HG03196 (cell line): ENCODE measurements at regions not wholly inside any gene's neighbourhood (a gene's known extent, or its start where the extent isn't known, plus 50 kb on each side); places are given as distances from the start of the nearest gene placed in this dataset.

Experiments used
- ATAC-seq: cut with Tn5 transposase; IDR thresholded peaks from one replicate; pipeline ENCODE4 v1.9.1; 2021; ENCODE audit not compliant: unreplicated experiment

DNA sequence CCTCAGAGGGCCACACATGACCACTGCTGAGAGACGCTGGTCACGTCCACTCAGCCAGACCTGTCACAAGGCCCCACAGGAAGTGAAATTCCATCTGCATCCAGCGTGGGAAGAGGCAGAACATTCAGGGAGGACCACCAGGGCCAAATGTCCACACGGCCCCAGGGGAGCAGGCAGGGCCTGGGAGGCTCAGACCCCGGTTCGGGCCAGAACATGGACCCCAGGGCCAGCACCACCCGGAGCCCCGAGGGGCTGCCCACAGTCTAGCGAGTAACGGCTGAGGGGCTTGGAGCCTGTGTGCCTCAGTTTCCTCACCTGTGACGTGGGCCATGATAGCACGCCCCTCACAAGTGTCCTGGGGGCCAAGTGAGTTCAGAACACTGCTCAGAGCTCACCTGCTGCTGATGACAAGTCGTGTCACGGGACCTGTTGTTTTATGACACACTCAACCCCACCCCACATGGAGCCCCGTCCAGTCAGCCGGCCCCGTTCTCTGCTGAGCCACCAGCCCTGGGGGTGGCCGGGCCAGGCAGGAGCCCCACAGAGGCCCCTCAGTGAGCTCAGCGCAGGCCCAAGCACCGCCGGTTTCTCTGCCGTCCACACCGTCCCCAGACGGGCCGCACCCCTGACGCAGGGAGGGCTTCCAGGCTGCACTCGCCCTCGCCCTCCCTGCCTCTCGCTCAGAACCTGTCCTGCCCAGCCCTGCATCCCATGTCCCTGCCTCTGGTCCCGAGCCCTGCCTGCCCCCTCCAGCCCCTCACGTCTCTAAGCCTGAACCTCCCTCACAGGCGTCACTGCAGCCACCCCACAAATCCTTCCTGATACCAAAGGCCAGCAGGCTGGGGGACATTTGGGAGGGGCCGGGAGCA lies 79.5 kb upstream of the GALNT9 start:
- no peak for ATAC-seq

DNA sequence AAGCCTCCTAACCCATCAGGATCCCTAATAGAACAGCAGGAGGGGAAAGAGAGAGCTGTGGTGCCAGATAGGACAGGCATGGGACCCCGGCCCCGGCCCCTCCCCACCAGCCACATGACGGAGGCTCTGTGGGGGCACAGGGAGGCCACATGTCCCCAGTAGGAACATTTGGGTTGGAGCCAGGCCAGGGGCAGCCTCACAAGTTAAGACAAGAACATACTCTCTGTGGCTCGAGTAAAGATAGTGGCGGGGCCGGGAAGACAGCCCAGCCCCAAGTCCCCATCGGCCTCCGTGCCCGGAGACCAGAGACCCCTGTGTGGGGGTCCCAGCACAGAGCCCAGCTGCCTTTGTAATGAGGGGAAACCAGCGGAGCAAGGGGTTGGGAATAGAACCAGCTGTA lies 78.6 kb upstream of the GALNT9 start:
- no peak for ATAC-seq

DNA sequence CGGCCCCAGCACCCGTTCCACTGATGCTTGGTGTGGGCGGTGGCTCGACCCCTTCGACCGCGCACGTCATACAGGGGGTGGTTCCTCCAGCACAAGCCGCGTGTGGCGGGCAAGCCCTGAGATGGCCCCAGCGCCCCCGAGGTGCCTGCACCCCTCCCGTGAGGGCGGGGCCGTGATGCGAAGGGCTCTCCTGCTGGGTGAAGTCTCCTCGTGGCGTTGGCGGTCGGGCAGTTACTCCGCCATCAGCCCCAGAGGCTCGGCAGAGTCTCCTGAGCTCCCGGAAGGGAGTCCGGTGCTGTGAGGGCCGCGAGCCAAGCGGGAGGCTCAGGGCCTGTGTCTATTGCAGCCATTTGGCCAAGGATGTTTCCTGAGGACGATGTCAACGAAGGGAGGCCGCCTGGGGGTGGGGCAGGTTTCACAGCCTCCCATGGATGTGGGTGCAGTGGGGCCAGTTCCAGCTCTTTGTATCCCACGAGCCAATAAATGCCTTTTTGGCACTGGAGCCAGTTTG lies 78.1 kb upstream of the GALNT9 start:
- ATAC-seq, result no peak

DNA sequence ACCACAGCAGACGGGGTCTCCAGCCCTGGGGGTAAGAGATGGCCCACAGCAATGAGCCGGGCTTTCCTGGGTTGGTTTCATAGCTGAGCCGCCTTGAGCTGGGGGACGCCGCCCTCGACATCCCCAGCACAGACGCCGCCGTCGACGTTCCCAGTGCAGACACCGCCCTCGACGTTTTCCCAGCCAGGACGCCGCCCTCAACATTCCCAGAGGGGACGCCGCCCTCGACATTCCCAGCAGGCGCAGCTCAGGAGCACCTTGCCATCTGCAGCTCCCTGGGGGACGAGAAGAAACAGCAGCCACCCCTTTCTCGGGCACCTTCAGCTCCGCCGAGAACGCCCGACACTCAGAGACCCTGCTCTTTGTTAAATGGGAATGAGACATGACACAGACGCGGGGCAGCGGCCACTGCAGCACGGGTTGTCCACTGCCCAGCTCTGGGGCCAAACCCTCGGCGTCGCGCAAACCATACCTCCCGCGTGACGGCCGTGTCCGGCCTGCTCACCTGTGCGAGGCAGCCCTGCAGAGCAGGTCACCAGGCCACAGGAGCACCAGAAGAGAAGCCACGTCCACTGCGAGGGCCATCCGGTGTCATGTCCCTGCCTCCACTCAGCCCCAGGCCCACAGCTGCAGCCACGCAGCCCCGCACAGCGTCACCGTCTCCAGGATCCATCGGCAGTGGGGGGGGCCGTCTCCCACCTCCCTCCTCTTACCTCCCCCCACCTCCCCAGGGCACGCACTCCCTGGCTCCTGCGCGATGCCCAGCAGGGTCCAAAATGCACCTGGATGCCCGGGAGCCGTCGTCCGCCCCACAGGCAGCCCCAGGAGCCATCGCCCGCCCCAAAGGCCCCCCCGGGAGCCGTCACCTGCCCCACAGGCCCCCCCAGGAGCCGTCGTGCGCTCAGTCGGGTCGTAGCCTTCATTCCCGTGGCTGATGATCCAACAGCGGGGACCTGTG lies 77.4 kb upstream of the GALNT9 start:
- ATAC-seq, result no peak

GRCh38 chr12:132405742-132406251 lies 76.4 kb upstream of the GALNT9 start:
- ATAC-seq, result no peak

GRCh38 chr12:132404951-132405741 lies 75.8 kb upstream of the GALNT9 start:
- no peak for ATAC-seq

DNA sequence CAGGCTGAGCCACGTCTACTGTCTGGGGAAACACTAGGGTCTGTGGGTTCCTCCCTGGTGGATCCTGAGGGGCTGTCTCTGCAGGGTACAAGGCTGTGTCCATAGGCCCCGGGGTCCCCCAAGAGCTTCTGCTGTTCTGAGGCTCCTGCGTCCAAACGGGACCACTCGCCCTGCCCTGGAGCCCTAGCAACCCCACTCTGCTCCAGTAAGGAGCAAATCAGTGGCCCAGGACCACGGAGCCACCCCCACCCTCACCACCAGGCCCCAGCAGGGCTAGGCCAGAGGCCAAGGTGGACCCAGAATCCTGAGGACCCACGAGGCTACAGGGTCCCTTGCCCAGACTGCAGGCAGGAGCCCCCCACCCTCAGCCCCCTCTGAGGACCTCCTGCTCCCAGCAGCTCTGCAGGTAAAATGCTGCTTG lies 75.1 kb upstream of the GALNT9 start:
- ATAC-seq, result no peak

DNA sequence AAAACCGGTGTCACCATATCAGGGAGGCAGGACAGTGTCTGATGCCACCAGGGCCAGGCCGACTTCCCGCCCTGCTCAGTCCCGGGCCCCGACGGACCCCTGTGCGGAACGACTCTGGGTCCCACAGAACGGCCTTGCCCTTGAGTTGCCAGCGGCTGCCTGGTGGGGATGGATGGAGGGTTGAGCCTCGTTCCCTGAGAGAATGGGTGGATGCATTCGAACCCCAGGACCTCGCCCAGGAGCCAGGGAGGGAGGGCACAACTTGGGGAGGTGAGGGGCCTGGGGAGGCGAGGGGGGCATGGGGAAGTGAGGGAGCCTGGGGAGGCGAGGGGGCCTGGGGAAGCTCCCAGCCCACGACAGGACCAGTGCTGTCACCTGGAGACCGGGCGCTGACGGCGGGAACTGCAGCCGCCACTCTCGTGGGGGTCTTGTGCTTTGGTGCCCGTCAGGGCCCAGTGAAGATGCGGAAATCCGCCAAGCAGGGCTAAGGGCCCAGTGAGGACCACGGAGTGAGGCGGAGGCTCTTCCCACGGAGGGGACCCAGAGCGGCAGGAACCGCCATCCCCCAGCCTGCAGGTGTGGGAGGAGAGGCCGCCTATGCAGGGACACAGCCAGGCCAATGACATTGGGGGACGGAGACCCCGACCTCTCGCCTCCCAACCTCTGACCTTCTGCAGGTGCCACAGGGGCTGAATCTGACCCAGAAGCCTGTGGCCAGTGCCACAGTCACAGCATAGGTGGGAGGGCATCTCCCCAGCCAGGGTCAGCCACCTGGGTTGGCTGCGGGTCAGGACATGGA lies 74.4 kb upstream of the GALNT9 start:
- no peak for ATAC-seq

DNA sequence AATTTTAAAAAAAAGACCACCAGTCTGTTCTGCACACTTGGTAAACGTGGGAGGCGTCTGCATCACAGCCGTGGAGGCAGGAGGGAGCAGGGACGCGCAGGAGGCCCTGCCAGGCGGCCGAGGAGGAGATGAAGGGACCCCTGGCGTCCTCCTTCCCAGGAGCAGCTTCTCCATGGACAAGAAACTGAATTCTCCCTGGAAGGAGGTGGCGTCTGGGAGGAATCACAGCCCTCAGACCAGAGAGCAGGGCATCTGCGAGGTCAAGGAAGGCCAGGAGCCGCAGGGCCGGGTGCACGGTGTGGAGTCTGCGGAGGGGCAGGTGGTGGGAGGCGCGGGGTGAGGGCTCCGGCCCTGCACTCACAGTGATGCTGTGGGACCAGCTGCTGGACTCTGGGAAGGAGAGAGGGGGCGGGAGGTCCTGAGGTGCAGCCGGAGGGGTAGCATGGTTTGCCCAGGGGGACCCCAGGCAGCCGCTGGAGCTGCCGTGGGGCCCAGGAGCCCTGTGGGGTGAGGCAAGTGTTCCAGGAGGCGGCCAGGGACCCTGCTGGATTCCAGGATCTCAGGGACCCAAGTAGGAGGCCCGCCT lies 73.5 kb upstream of the GALNT9 start:
- ATAC-seq, result no peak

DNA sequence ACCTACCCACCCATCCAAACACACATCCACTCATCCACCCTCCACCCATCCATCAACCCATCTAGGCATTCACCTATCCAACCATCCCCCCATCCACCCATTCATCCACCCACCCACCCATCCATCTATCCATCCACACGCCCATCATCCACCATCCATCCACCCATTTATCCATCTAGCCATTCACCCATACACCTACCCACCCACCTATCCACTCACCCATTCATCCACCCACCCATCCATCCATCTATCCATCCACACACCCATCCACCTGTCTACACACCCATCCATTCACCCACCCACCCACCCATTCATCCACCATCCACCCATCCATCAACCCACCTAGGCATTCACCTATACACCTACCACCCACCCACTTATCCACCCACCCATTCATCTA lies 72.6 kb upstream of the GALNT9 start:
- ATAC-seq, result no peak

- no peak for ATAC-seq
Measured at GRCh38 chr12:132400011-132400641, 70.7 kb upstream of the GALNT9 start.

GRCh38 chr12:132399092-132400010 lies 70.0 kb upstream of the GALNT9 start:
- ATAC-seq, result no peak

DNA sequence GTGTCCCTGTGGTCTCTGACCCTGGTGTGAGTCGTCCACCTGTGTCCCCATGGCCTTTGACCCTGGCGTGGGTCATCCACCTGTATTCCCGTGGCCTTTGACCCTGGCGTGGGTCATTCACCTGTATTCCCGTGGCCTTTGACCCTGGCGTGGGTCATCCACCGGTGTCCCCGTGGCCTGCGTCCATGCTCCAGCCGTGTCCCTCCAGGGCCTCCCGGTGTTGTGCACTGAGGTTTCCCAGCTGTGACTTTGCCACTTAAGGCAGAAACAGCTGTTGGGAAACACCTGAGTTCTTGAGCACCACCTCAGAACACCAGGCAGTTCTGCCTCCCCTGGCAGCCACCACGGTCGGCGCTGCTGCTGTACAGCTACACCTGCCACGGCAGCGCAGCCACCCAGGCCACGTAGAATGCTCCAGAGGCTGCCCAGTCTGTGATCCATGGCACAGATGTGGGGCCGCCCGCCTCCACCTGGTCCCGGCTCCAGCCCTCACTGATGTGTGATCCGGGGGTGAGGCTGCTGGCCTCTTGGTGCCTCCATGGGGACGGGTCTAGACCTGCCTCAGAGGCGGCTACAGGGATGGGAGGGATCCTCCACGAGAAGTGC lies 69.1 kb upstream of the GALNT9 start:
- no peak for ATAC-seq

DNA sequence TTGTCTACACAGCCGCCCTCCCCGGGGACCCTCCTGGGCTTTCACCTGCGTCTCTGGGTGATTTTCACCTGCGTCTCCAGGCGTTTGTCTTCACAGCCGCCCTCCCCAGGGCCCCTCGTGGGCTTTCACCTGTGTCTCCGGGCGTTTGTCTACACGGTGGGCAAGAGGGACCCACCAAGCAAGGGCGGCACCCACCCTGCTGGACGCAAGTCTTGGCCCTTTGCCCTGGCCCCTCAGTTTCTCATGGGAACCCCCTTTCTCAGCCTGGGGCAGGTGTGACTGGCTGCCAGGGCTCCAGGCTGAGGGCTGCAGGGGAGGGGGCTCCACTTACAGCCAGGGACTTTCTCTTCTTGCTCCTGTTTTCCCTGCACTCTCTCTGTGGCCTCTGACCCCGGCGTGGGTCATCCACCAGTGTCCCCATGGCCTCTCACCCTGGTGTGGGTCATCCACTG lies 68.6 kb upstream of the GALNT9 start:
- ATAC-seq, result no peak

GRCh38 chr12:132397152-132397933 lies 68.0 kb upstream of the GALNT9 start:
- ATAC-seq, result no peak

DNA sequence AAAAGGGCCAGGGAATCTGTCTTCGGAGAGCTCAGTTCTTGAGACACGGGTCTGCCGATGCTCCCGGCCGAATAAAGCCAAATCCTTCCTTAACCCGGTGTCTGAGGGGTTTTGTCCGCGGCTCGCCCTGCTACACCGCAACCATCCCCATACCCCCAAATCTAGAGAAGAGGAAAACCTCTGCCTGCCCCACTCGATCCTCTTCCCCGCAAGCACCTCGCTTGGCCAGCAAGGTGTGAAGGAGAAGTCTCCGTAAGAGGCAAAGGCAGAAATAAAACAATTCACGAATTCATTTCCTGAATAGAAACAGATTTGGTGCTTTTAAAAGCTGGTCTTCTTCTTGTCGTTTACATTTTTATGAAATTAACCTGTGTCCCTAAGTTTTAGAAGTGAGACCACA lies 67.3 kb upstream of the GALNT9 start:
- no peak for ATAC-seq

- ATAC-seq, result no peak
Measured at GRCh38 chr12:132395908-132396305, 66.5 kb upstream of the GALNT9 start.
